NCI-H526 treated with DMSO at 0.1 percent for 48 hours (cell line): ENCODE measurements at regions not wholly inside any gene's neighbourhood (a gene's known extent, or its start where the extent isn't known, plus 50 kb on each side); places are given as distances from the start of the nearest gene placed in this dataset.

Experiments
- DNase-seq: peaks from one replicate; lab custom pipeline; 2025; lab: John Stamatoyannopoulos, UW

DNA sequence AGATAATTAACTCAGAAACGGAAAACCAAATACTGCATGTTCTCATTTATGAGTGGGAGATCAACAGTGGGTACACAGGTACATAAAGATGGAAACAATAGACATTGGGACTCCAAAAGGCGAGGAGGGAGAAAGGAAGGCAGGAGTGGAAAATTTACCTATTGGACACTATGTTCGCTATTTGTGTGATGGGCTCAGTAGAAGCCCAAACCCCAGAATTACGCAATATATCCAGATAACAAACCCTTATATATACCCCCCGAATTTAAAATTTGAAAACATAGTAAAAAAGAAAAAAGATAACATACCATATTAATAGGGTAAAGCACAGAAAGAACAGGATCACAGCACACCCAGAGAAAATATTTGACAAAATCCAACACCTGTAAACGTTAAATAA is 1351.7 kb upstream of the FAM98A start:
- DNase-seq: no peak

DNA sequence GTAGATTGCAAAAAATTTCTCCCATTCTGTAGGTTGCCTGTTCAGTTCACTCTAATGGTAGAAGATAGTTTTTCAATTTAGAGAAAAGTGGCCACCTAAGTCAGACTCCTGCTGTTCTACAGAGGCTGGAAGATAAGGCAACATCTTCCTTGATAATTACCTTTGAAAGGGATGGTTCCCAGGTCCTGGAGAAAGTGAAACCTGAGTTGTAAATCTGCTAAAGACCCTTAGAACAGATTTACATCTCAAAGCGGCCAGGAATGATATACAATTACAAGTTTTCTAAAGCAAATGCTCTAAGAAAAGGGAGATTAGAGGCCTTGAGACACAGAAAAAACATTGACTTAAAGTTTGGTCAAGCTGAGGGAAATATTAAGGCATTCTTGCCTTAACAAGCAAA is 1350.2 kb upstream of the FAM98A start:
- no peak for DNase-seq

GRCh38 chr2:34936089-34936488 is 1337.0 kb upstream of the FAM98A start:
- DNase-seq: no peak

DNA sequence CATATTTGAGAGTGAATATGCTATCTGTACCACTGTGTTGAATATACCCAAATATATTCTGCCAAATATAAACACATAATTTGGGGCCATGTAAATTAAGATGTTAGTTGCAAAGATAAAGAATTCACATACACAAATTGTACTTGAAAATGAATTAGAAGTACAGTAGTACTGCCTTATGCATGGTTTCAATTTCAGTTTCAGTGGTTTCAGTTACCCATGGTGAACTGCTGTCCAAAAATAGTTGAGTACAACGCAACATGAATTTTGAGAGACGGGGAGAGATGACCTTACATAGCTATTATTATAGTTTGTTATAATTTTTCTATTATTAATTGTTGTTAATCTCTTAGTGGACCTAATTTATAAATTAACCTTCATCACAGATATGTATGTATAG is 1313.0 kb upstream of the FAM98A start:
- no peak for DNase-seq

GRCh38 chr2:34909992-34910705 is 1311.0 kb upstream of the FAM98A start:
- DNase-seq: no peak

GRCh38 chr2:34907812-34908211 is 1308.7 kb upstream of the FAM98A start:
- DNase-seq: no peak

GRCh38 chr2:34901739-34902138 is 1302.6 kb upstream of the FAM98A start:
- DNase-seq: no peak

DNA sequence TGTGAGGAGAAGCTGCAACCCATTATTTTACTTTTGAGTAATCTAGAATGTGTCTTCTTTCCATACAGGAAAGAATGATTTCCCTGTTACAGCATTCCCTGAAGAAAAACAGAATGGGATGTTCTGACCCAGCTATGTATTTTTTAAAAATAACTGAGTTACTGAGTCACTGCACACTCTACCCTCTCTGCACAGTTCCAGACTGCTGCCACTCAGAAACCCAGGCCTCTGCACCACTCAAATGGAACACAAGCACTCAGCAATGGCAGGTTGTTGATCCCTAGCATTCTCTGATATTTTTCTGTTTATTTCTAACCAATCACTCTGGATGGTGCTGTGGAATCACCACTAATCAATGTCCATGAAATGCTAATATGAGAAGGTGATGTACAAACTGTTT is 1300.0 kb upstream of the FAM98A start:
- no peak for DNase-seq

DNA sequence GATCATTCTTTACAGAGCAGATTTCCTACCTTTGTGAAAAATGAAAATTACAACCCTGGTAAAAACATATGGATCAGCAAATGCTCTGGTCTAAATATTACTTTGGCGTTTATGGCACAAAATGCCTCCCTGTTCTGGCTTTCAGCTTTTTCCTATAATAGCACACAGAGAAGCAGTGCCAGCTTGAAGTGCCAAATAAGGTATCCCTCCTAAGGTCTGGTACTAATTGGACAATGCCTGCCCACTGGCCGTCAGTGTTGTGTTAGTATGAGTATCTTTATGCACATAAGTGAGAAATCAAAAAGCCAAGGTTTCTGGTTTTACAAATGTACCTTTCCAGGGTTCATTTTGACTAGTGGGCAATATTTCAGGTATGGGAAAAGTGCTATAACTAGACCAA is 1293.7 kb upstream of the FAM98A start:
- DNase-seq: no peak

DNA sequence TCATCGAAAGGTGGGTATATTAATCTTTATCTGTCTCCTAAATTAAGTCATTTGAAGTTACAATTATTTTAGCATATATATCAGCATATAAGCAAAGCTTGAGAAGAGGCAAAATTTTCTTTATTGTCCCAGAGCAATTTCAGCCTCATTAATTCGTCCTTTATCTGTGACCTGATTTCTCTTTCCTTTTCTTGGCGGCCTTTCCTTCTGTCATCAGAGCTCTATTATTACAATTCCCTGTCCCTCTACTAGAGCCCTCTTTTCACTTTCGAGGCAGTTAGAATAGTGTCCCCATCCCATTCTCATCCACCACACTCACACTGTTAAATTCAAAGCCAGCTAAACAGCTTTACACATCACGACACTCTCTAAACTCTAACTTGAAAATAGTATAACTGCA is 1293.2 kb upstream of the FAM98A start:
- DNase-seq: no peak

DNA sequence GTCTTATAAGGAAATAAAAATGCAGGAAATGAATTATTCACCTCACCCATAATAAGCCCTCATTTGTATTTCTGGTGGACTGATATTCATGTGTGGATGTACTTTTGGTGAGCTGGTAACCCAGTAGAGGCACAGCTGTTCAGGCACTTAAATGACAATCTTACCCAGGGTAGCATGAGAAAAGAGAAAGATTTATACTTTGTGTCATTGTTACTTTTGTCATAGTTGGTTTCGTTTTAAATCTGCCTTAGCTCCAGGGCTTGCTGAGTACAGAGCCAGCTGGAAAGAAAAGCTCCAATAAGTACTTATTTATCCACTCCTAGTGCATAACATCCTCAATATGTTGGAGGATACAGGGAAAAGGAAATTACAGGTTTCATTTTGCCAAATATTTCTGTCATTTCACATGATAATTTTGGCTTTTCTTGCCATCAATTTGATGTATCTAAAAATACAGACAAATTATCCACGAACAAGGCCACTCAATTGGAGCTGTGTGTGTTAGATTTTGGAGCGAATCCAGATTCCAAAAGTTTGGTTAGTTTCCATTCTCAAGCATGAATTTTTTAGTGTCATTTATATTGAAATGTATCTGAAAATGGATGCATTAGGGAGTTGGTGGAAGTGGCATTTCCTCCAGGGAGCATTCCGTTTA is 1276.1 kb upstream of the FAM98A start:
- no peak for DNase-seq

DNA sequence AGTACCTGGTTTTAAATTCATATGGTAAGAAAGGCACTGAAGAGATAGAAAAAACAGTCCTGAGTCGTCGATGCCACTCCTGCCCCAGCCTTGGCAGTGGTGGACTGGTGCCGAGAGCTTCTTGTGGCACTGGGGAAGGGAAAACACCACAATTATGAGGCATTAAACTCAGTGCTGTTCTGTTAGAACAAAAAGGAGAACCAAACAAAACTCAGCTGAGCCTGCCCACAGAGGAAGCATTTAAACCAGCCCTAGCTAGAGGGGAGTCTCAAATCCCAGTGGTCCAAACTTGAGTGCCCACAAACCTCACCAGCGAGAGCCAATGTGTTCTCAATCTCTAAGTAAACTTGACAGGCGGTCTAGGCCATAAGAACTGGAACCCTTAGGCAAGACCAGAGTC is 1254.5 kb upstream of the FAM98A start:
- DNase-seq: no peak

- DNase-seq: no peak
These were observed 1252.7 kb upstream of the FAM98A start for GRCh38 chr2:34851804-34852203.

DNA sequence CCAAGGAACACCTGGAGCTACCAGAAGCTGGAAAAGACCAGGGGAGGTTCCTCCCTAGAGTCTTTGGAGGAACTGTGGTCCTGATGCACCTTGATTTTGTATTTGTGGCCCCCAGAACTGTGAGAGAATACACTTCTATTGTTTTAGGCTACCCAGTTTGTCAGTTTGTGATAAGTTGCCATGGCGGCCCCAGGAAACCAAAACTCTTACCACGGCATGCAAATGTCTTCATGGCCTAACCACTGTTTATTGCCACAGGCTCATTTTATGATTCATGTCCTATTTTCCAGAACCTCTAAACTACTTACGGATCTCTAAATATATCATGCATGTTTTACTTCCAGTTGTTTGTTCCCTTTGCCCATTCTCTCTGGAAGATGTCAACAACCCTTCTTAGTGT is 1250.7 kb upstream of the FAM98A start:
- DNase-seq: peak; percentile 5

DNA sequence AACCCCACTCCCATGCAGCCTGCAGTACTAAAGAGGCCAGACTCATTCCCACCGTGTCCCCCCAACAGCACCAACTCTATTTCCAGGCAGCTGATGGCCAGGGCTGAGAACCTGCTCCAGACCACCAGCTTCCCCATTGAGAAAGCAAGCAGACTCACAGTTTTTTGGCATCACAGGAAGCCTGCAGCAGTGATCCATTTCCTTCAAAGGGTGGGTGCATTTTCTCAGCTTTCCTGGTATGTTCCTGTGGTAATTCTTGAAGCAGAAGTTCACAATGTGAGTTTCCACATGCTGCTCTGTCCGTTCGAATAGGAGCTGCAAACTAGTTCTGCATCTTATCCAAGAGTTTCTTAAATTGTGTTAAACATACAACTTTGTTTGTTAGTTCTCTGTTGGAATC is 1249.6 kb upstream of the FAM98A start:
- DNase-seq: no peak

GRCh38 chr2:34848132-34848531 is 1249.0 kb upstream of the FAM98A start:
- no peak for DNase-seq

DNA sequence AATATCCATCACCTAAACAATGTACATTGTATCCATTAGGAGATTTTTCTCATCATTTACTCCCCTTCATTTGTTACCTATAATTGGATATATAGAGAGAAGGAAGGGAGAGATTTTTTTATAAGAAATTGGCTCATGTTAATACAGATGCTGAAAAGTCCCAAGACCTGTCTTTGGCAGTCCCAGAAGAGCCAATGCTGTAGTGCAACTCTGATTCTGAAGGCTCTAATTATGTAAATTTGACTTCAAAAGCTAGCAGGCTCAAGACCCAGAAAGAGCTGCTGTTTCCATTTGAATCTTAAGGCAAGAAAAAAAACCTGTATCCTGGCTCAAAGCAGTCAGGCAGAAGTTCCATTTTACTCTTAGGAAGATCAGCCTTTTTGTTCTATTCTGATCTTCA is 1245.5 kb upstream of the FAM98A start:
- no peak for DNase-seq

GRCh38 chr2:34838408-34838807 is 1239.3 kb upstream of the FAM98A start:
- no peak for DNase-seq

DNA sequence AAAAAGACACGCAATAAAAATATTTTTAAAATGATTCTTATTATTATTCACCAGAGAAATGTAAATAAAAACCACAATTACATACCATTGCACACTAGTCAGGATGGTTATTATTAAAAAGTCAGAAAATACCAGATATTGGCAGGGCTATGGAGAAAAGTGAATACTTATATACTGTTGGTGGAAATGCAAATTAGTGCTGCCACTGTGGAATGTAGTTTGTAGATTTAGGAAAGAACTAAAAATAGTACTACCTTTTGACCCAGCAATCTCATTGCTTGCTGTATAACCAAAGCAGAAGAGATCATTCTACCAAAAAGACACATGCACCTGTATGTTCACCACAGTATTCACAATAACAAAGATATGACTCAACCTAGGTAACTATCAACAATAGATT is 1237.3 kb upstream of the FAM98A start:
- DNase-seq: no peak

DNA sequence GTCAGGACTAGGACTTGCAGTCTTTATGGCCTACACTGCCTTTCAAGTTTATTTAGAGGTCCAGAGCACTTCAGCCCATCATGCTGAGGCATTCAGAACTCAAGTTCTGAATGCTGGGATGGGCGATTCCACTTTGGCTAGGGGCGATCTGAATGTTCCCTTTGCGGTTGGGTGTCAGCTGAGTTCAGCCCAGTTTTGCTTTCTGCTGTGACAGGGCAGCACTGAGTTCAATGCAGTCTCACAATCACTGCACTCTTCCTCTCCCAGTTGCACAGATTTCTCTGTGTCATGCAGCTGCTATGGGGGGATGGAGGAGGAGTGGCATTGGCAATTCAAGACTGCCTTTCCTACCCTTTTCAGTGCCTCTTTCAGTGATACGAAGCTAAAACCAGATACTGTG is 1232.0 kb upstream of the FAM98A start:
- no peak for DNase-seq

GRCh38 chr2:34828481-34828880 is 1229.4 kb upstream of the FAM98A start:
- DNase-seq: no peak

- DNase-seq: no peak
These were observed 1228.3 kb upstream of the FAM98A start for GRCh38 chr2:34827398-34827797.

DNA sequence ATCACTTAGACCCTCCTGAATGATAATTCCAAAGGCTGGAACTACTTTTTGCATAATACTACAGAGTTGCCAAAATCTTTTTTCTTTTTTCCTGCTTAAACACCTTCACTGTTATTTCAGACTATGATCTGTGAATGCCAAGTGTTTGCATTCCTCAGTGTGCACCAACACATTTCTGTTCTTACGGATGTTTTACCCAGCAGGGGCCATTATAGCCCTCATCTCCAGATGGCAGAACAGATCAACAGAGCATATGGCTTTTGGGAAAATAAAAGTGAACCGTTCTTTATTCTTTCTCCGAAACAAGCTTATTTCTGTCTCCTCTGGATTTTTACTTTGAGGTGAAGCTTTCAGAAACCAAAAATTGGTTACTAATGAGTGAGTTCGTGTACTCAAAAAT is 1226.6 kb upstream of the FAM98A start:
- DNase-seq: no peak

DNA sequence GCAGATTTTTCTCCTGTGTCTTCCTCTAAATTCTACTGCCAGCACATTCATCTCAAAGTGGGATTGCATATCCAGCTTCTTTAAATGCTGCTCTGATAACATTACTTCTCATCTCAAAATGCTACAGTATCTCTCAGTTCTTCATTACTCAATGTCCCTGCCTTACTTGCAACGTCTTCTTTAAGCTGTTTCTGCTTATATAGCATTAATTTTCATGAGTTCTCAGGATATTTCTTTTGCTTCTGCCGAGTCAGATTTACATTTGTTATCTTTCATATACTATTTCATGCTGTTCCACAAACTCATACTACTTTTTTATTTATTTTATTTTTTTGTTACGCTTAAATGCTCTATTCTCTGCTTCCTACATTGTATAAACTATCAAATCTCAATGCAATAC is 1223.5 kb upstream of the FAM98A start:
- DNase-seq: no peak
